Heart right ventricle (tissue), 16 donors: ENCODE measurements at regions not wholly inside any gene's neighbourhood (a gene's known extent, or its start where the extent isn't known, plus 50 kb on each side); places are given as distances from the start of the nearest gene placed in this dataset.

Experiments used
- ATAC-seq, 8 donors: fragments of 200-7000 bp; cut with Tn5 transposase; one replicate each; pipeline ENCODE4 v1.9.1; 2020; ENCODE audit warnings: mild to moderate bottlenecking in 8 of 8, moderate library complexity in 8 of 8, moderate number of reproducible peaks in 1 of 8
- DNase-seq, 2 donors: peaks; one replicate each; pipeline ENCODE4 v3.0.0-alpha.2; 2020
- H3K27ac ChIP-seq, 10 donors: fragments of 200-600 bp; sonication (generic) in 2 of 10; one replicate each; pipeline versions ENCODE4 v1.5.0 to v1.8.0; 2020 to 2022; ENCODE audit warnings: mild to moderate bottlenecking in 3 of 10
- H3K27me3 ChIP-seq, 7 donors: fragments of 200-600 bp; one replicate each; pipeline ENCODE4 v1.8.0; 2021 to 2022; ENCODE audit warnings: mild to moderate bottlenecking in 2 of 7
- H3K36me3 ChIP-seq, 9 donors: fragments of 200-600 bp; sonication (generic) in 1 of 9; one replicate each; pipeline versions ENCODE4 v1.5.0 to v1.8.0; 2020 to 2022; ENCODE audit warnings: mild to moderate bottlenecking in 2 of 9
- H3K4me1 ChIP-seq, 9 donors: fragments of 200-600 bp; sonication (generic) in 1 of 9; one replicate each; pipeline versions ENCODE4 v1.5.0 to v1.8.0; 2020 to 2022; ENCODE audit warnings: mild to moderate bottlenecking in 4 of 9
- H3K4me3 ChIP-seq, 10 donors: fragments of 200-600 bp; sonication (generic) in 2 of 10; one replicate each; pipeline versions ENCODE4 v1.5.0 to v1.8.0; 2020 to 2022; ENCODE audit warnings: mild to moderate bottlenecking in 7 of 10, moderate library complexity in 2 of 10
- H3K9me3 ChIP-seq, 11 donors: fragments of 200-600 bp in 10 of 11; sonication (generic) in 2 of 11; one replicate each; pipeline versions ENCODE4 v1.5.0 to v1.8.0; 2013 to 2022; ENCODE audit warnings: mild to moderate bottlenecking in 2 of 11, control low read depth in 1 of 11, moderate library complexity in 1 of 11
- CTCF ChIP-seq, 9 donors: fragments of 200-600 bp; sonication (generic) in 2 of 9; IDR thresholded peaks; one replicate each; pipeline versions ENCODE4 v1.5.0 to v1.8.0; 2021 to 2022; ENCODE audit warnings: antibody characterized with exemption in 9 of 9, mild to moderate bottlenecking in 5 of 9, moderate library complexity in 1 of 9
- WGBS, 2 donors: extraction: QIAGEN DNeasy Blood & Tissue Kit; methylation state at CpG; one replicate each; pipeline ENCODE4 v1.1.7; 2013; ENCODE audit warnings: inconsistent platforms in 1 of 2; 5-methylcytosine and 5-hydroxymethylcytosine counted together
- intact Hi-C, 10 donors: fragments of 100-400 bp; cut with DNase I; formaldehyde crosslinking; loops; one replicate each; pipeline versions ENCODE4 v1.11.1 to v1.14.2; 2022
- donor health status: Arrhythmogenic right ventricular cardiomyopathy.
- donor health status: ischemic (EF 13 %, LVEDD 7.1; RV severe dilation, severe dysfunction).
- donor health status: healthy with polysubstance abuse.
- donor health status: DM: no; HTN: yes; CAD: no.
- donor health status: DM: no; HTN: no; CAD: no.
- donor health status: ischemic (EF 25% LVEDD 6.9; RV normal size, moderate dysfunction).
- donor health status: ischemic (EF 25% LVEDD 5.7; RV mildly dilated, moderate dysfunction).
- donor health status: healthy.
- donor health status: DM: yes; HTN: yes; CAD: no.
- donor health status: Ischemic cardiomyopathy.
- donor health status: ischemic (EF 35%, LVEDD 5.7; RV mildly dilated, moderate dysfunction).
- donor health status: nonischemic (EF 11% LVEDD 7.7; RV severe dilation, severe dysfunction).
- donor health status: DM: yes; HTN: yes; CAD: no.
- donor health status: PGD.
- donor health status: ischemic (EF 29% LVEDD 5.4; RV normal size, mild dysfunction).
- donor health status: nonischemic (EF 23%, LVEDD 6.1; RV moderate dilation, normal function).

GRCh38 chr9:119577881-119578280 is 208.6 kb upstream of the BRINP1 start:
- Histone ChIP-seq H3K4me1 (no peaks in the 10 kb centered on the region), H3K27me3 (peaks cover 0 to 3% (median 0%) of the 10 kb centered on the region in 7 donors), H3K9me3 (peaks cover 0 to under 1% (median 0%) of the 10 kb centered on the region in 11 donors), H3K36me3 (no peaks in the 10 kb centered on the region), H3K27ac (no peak overlapping the region), H3K4me3 (no peak overlapping the region)
- DNase-seq (no peak), ATAC-seq (no peak)
- TF ChIP-seq CTCF (IDR thresholded peaks at IDR 0.05), result no peak
- 68 to 78% methylated on average over 1 of the region's 1 CpG for WGBS, 2 donors
- intact Hi-C loops, result loop anchor here in 1 of 10 donors (10.0 kb wide), 1 partner anchor 63 kb away; no protein-coding TSS in a partner anchor

- intact Hi-C loops, result loop anchor here in 9 of 10 donors (5.0 to 10.0 kb wide), 7 partner anchors 405 to 917 kb away; no protein-coding TSS in a partner anchor
- ATAC-seq, result no peak
- Histone ChIP-seq H3K4me1 (peaks cover 0 to 10% (median 6%) of the 10 kb centered on the region in 9 donors), H3K9me3 (no peaks in the 10 kb centered on the region), H3K27ac (no peak overlapping the region), H3K27me3 (peaks cover 0 to 53% (median 9%) of the 10 kb centered on the region in 7 donors), H3K4me3 (no peak overlapping the region), H3K36me3 (no peaks in the 10 kb centered on the region)
- WGBS, 2 donors, result 14 to 17% methylated on average over 5 of the region's 5 CpGs
- no peak for DNase-seq
- TF ChIP-seq CTCF (IDR thresholded peaks at IDR 0.05), result no peak
Measured at GRCh38 chr9:119559986-119560385, 190.8 kb upstream of the BRINP1 start.

- no peak for TF ChIP-seq CTCF (IDR thresholded peaks at IDR 0.05)
- H3K27ac ChIP-seq, result no peak overlapping the region
- peaks cover 0 to 46% (median 9%) of the 10 kb centered on the region in 7 donors for H3K27me3 ChIP-seq
- intact Hi-C loops, result loop anchor here in 9 of 10 donors (5.0 to 10.0 kb wide), 7 partner anchors 406 to 918 kb away; no protein-coding TSS in a partner anchor
- ATAC-seq, result no peak
- peaks cover 0 to 10% (median 6%) of the 10 kb centered on the region in 9 donors for H3K4me1 ChIP-seq
- no peaks in the 10 kb centered on the region for H3K36me3 ChIP-seq
- no peak overlapping the region for H3K4me3 ChIP-seq
- DNase-seq, result no peak
- no peaks in the 10 kb centered on the region for H3K9me3 ChIP-seq
Measured at GRCh38 chr9:119559056-119559455, 189.8 kb upstream of the BRINP1 start.

GRCh38 chr9:119556129-119556875 is 187.1 kb upstream of the BRINP1 start:
- Histone ChIP-seq H3K36me3 (no peaks in the 10 kb centered on the region), H3K4me1 (peaks cover 0 to 10% (median 6%) of the 10 kb centered on the region in 9 donors), H3K4me3 (peak overlapping the region in 9 of 10 donors; percentile 2 to 47 (median 42)), H3K27me3 (peaks cover 0 to 38% (median 9%) of the 10 kb centered on the region in 7 donors), H3K9me3 (no peaks in the 10 kb centered on the region), H3K27ac (peak overlapping the region in 3 of 10 donors; percentile 2 to 28 (median 9))
- ATAC-seq, result peak; percentile 79 to 95 (median 88)
- peak; percentile 72 to 96 (median 92) for TF ChIP-seq CTCF (IDR thresholded peaks at IDR 0.05)
- 10 to 13% methylated on average over 31 of the region's 31 CpGs for WGBS, 2 donors
- peak; percentile 61 to 80 for DNase-seq
- intact Hi-C loops, result loop anchor here in 9 of 10 donors (2.0 to 10.0 kb wide), 10 partner anchors 408 to 921 kb away; no protein-coding TSS in a partner anchor
